ENCODE measurements at regions not wholly inside any gene's neighbourhood (a gene's known extent, or its start where the extent isn't known, plus 50 kb on each side); places are given as distances from the start of the nearest gene placed in this dataset.

GRCh38 chr9:129498451-129499384 is 122.2 kb downstream of the C9orf50 start:
- no peak for TF ChIP-seq YY1 (IDR thresholded peaks at IDR 0.05; ENCODE audit: insufficient read depth, insufficient read length)
- TF ChIP-seq ZNF274 (IDR thresholded peaks at IDR 0.05; ENCODE audit: low read depth, low read length) = no peak
- no peak for TF ChIP-seq SUZ12 (IDR thresholded peaks at IDR 0.05; ENCODE audit: extremely low read depth, insufficient read depth, insufficient read length)
